H9 (cell line): ENCODE measurements at regions not wholly inside any gene's neighbourhood (a gene's known extent, or its start where the extent isn't known, plus 50 kb on each side); places are given as distances from the start of the nearest gene placed in this dataset.

ENCODE experiments used
- DNase-seq: peaks from one replicate; pipeline ENCODE4 v3.0.0-alpha.2; 2017
- H2AFZ ChIP-seq: one replicate; pipeline ENCODE4 v1.6.1; 2013; ENCODE audit warnings: mild to moderate bottlenecking, low read length, control low read depth, moderate library complexity
- H2AK5ac ChIP-seq: 2 replicates; pipeline ENCODE4 v1.6.1; 2013; ENCODE audit warnings: low read length, control low read depth, mixed read lengths; ENCODE audit not compliant: insufficient read length
- H2BK120ac ChIP-seq: one replicate; pipeline ENCODE4 v1.6.1; 2013; ENCODE audit warnings: low read depth, mild to moderate bottlenecking, low read length, control low read depth, inconsistent platforms; ENCODE audit not compliant: poor library complexity, severe bottlenecking
- H2BK12ac ChIP-seq: 2 replicates; pipeline ENCODE4 v1.6.1; 2013; ENCODE audit warnings: low read length, control low read depth, mixed read lengths, low read depth; ENCODE audit not compliant: insufficient read length
- H2BK15ac ChIP-seq: 2 replicates; pipeline ENCODE4 v1.6.1; 2013; ENCODE audit warnings: low read depth, low read length, control low read depth
- H2BK20ac ChIP-seq: one replicate; pipeline ENCODE4 v1.6.1; 2013; ENCODE audit warnings: low read depth, mild to moderate bottlenecking, low read length, control low read depth, inconsistent platforms; ENCODE audit not compliant: poor library complexity, severe bottlenecking
- H2BK5ac ChIP-seq: 2 replicates; pipeline ENCODE4 v1.6.1; 2013; ENCODE audit warnings: low read length, control low read depth, mixed read lengths; ENCODE audit not compliant: insufficient read length
- H3K14ac ChIP-seq: 2 replicates; pipeline ENCODE4 v1.6.1; 2013; ENCODE audit warnings: low read length, control low read depth; ENCODE audit not compliant: insufficient read depth
- H3K18ac ChIP-seq: 2 replicates; pipeline ENCODE4 v1.6.1; 2013; ENCODE audit warnings: low read depth, mild to moderate bottlenecking, mixed read lengths, low read length, control low read depth; ENCODE audit not compliant: insufficient read length
- H3K23ac ChIP-seq: 2 replicates; pipeline ENCODE4 v1.6.1; 2013; ENCODE audit warnings: low read length, control low read depth, mixed read lengths, low read depth; ENCODE audit not compliant: insufficient read length
- H3K23me2 ChIP-seq: 2 replicates; pipeline ENCODE4 v1.6.1; 2013; ENCODE audit warnings: low read depth, mild to moderate bottlenecking, mixed read lengths, low read length, control low read depth; ENCODE audit not compliant: insufficient read length, poor library complexity, severe bottlenecking
- H3K27ac ChIP-seq: 2 replicates; pipeline ENCODE4 v1.5.1; 2013; ENCODE audit warnings: low read length, control low read depth, mixed read lengths, low read depth; ENCODE audit not compliant: insufficient read length
- H3K27me3 ChIP-seq: 2 replicates; pipeline ENCODE4 v1.6.1; 2013; ENCODE audit warnings: low read length, control low read depth, inconsistent platforms; ENCODE audit not compliant: insufficient read depth
- H3K4ac ChIP-seq: 2 replicates; pipeline ENCODE4 v1.6.1; 2013; ENCODE audit warnings: low read depth, mild to moderate bottlenecking, control low read depth, inconsistent platforms, low read length, moderate library complexity
- H3K4me1 ChIP-seq: 2 replicates; pipeline ENCODE4 v1.6.1; 2013; ENCODE audit warnings: low read length, control low read depth, inconsistent platforms; ENCODE audit not compliant: insufficient read depth
- H3K4me2 ChIP-seq: 2 replicates; pipeline ENCODE4 v1.6.1; 2013; ENCODE audit warnings: low read length, control low read depth, mixed read lengths; ENCODE audit not compliant: insufficient read length, insufficient read depth
- H3K56ac ChIP-seq: 2 replicates; pipeline ENCODE4 v1.6.1; 2013; ENCODE audit warnings: low read depth, mild to moderate bottlenecking, mixed read lengths, low read length, control low read depth; ENCODE audit not compliant: insufficient read length
- H3K79me1 ChIP-seq: 2 replicates; pipeline ENCODE4 v1.6.1; 2013; ENCODE audit warnings: low read depth, mild to moderate bottlenecking, moderate library complexity, low read length, control low read depth, inconsistent platforms; ENCODE audit not compliant: insufficient read depth, poor library complexity, severe bottlenecking
- H3K79me2 ChIP-seq: 2 replicates; pipeline ENCODE4 v1.6.1; 2013; ENCODE audit warnings: low read length, control low read depth, inconsistent platforms; ENCODE audit not compliant: insufficient read depth
- H3K9ac ChIP-seq: 2 replicates; pipeline ENCODE4 v1.6.1; 2013; ENCODE audit warnings: low read length, control low read depth, mixed read lengths; ENCODE audit not compliant: insufficient read length; ENCODE audit errors: extremely low read depth
- H3K9me3 ChIP-seq: one replicate; pipeline ENCODE4 v1.6.1; 2013; ENCODE audit warnings: low read depth, low read length, inconsistent platforms; ENCODE audit not compliant: control insufficient read depth
- H3T11ph ChIP-seq: one replicate; pipeline ENCODE4 v1.6.1; 2013; ENCODE audit warnings: mild to moderate bottlenecking, low read length, control low read depth, inconsistent platforms
- H4K20me1 ChIP-seq: one replicate; pipeline ENCODE4 v1.6.1; 2013; ENCODE audit not compliant: control insufficient read depth, insufficient read length, insufficient read depth
- H4K5ac ChIP-seq: 2 replicates; pipeline ENCODE4 v1.6.1; 2013; ENCODE audit warnings: low read depth, mild to moderate bottlenecking, mixed read lengths, low read length, control low read depth; ENCODE audit not compliant: insufficient read length
- H4K8ac ChIP-seq: replicated peaks from 2 replicates; pipeline ENCODE4 v1.6.1; 2013; ENCODE audit warnings: low read length, control low read depth, mixed read lengths, low read depth; ENCODE audit not compliant: insufficient read length
- H4K91ac ChIP-seq: 2 replicates; pipeline ENCODE4 v1.6.1; 2013; ENCODE audit warnings: low read depth, mild to moderate bottlenecking, moderate library complexity, mixed read lengths, low read length, control low read depth; ENCODE audit not compliant: insufficient read length
- H3K27ac Mint-ChIP-seq, 3 experiments: 2 replicates in 2 of 3; 3 replicates in 1 of 3; pipeline ENCODE4 v1.8.0; 2020 to 2021; ENCODE audit warnings: mixed read lengths in 3 of 3, mild to moderate bottlenecking in 1 of 3, moderate library complexity in 1 of 3
- H3K27me3 Mint-ChIP-seq: 2 replicates; pipeline ENCODE4 v1.8.0; 2021; ENCODE audit warnings: low read depth, mild to moderate bottlenecking, moderate library complexity, mixed read lengths
- H3K36me3 Mint-ChIP-seq, 3 experiments: 2 replicates in 2 of 3; 3 replicates in 1 of 3; pipeline ENCODE4 v1.8.0; 2020 to 2021; ENCODE audit warnings: low read depth in 3 of 3, mixed read lengths in 3 of 3; ENCODE audit not compliant: insufficient read depth in 1 of 3
- H3K4me1 Mint-ChIP-seq, 2 experiments: 2 replicates each; pipeline ENCODE4 v1.8.0; 2020; ENCODE audit warnings: mixed read lengths in 2 of 2
- H3K4me3 Mint-ChIP-seq, 2 experiments: 2 replicates in 1 of 2; 3 replicates in 1 of 2; pipeline ENCODE4 v1.8.0; 2020 to 2021; ENCODE audit warnings: mild to moderate bottlenecking in 2 of 2, mixed read lengths in 2 of 2, moderate library complexity in 1 of 2
- H3K9me3 Mint-ChIP-seq, 2 experiments: 2 replicates in 1 of 2; 3 replicates in 1 of 2; pipeline ENCODE4 v1.8.0; 2020; ENCODE audit warnings: mild to moderate bottlenecking in 2 of 2, mixed read lengths in 2 of 2, moderate library complexity in 1 of 2
- WGBS: extraction: QIAGEN DNeasy Blood & Tissue Kit; methylation state at CpG from one replicate; pipeline ENCODE4 v1.1.7; 2013; ENCODE audit warnings: missing lambda C conversion rate, low lambda C conversion rate, mixed read lengths; ENCODE audit not compliant: insufficient read length; ENCODE audit errors: extremely low coverage; 5-methylcytosine and 5-hydroxymethylcytosine counted together
- TF ChIP-seq, protein P1 (sequence below): fragments of 200-600 bp; sonication (generic); conservative IDR thresholded peaks from 3 replicates; pipeline ENCODE4 v1.8.0; 2021; ENCODE audit warnings: antibody characterized with exemption, mild to moderate bottlenecking

DNA sequence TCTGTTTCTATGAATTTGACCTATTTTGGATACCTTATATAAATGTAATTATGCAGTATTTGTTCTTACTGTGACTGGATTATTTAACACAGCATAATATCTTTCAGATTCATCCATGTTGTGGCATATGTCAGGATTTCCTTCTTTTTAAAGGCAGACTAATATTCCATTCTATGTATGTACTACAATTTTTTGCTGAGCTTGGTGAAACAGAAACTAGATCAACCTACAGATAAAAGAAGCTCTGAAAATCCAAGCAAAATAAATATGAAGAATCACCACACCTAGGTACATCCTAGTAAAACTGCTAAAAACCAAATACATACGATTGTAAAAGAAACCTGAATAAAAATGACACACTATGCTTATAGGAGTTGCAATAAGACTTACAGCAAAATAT lies 300.5 kb downstream of the HTR7 start:
- TF ChIP-seq, protein P1, sequence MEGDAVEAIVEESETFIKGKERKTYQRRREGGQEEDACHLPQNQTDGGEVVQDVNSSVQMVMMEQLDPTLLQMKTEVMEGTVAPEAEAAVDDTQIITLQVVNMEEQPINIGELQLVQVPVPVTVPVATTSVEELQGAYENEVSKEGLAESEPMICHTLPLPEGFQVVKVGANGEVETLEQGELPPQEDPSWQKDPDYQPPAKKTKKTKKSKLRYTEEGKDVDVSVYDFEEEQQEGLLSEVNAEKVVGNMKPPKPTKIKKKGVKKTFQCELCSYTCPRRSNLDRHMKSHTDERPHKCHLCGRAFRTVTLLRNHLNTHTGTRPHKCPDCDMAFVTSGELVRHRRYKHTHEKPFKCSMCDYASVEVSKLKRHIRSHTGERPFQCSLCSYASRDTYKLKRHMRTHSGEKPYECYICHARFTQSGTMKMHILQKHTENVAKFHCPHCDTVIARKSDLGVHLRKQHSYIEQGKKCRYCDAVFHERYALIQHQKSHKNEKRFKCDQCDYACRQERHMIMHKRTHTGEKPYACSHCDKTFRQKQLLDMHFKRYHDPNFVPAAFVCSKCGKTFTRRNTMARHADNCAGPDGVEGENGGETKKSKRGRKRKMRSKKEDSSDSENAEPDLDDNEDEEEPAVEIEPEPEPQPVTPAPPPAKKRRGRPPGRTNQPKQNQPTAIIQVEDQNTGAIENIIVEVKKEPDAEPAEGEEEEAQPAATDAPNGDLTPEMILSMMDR = no peak
- H4K8ac ChIP-seq = no peak overlapping the region
- no peaks in the 10 kb centered on the region for H3K27me3 Mint-ChIP-seq

More for the DNA sequence above, 300.5 kb downstream of the HTR7 start:
- H2BK120ac ChIP-seq = no peak overlapping the region
- peaks cover 0 to 4% of the 10 kb centered on the region in 2 experiments; a peak in 1 of 5 replicates for H3K9me3 Mint-ChIP-seq
- H3K27ac Mint-ChIP-seq = no peak overlapping the region
- H4K20me1 ChIP-seq = no peaks in the 10 kb centered on the region
- no peak overlapping the region for H3T11ph ChIP-seq
- H2BK5ac ChIP-seq = no peak overlapping the region
- no peaks in the 10 kb centered on the region for H3K23me2 ChIP-seq
- no peak overlapping the region for H2BK15ac ChIP-seq
- H3K4me1 Mint-ChIP-seq = no peaks in the 10 kb centered on the region
- H3K36me3 Mint-ChIP-seq = 0 out of 7 replicates have a peak, but pooled peaks cover 0 to 13% (median 0%) of the 10 kb centered on the region in 3 experiments
- H3K56ac ChIP-seq = no peak overlapping the region
- no peak overlapping the region for H2BK12ac ChIP-seq
- no peak overlapping the region for H4K91ac ChIP-seq
- no peak overlapping the region for H3K27ac ChIP-seq
- H3K4me3 Mint-ChIP-seq = no peak overlapping the region
- no peaks in the 10 kb centered on the region for H3K79me2 ChIP-seq
- H3K18ac ChIP-seq = no peak overlapping the region
- H4K5ac ChIP-seq = no peak overlapping the region
- no peak overlapping the region for H2BK20ac ChIP-seq
- H3K4ac ChIP-seq = no peak overlapping the region
- WGBS = no CpG with 5 or more reads among the region's 1 CpG
- no peak overlapping the region for H3K4me2 ChIP-seq
- H3K23ac ChIP-seq = no peak overlapping the region
- no peaks in the 10 kb centered on the region for H3K4me1 ChIP-seq
- H3K9me3 ChIP-seq = no peaks in the 10 kb centered on the region
- H3K14ac ChIP-seq = no peak overlapping the region
- no peaks in the 10 kb centered on the region for H3K79me1 ChIP-seq
- no peak overlapping the region for H2AK5ac ChIP-seq
- H3K27me3 ChIP-seq = no peaks in the 10 kb centered on the region
- no peak for DNase-seq
- H2AFZ ChIP-seq = no peak overlapping the region
- no peak overlapping the region for H3K9ac ChIP-seq
